Neural cell (in vitro differentiated cells): ENCODE measurements at regions not wholly inside any gene's neighbourhood (a gene's known extent, or its start where the extent isn't known, plus 50 kb on each side); places are given as distances from the start of the nearest gene placed in this dataset.

Experiments used
- H2AFZ ChIP-seq: fragments of 200-600, 300-800 bp; sonication (generic), shearing (Covaris generic); 2 replicates; pipeline ENCODE4 v1.6.0; 2014; ENCODE audit warnings: low read depth, mild to moderate bottlenecking, antibody characterized with exemption, low read length, moderate library complexity
- H3F3A ChIP-seq: fragments of 200-600 bp; shearing (Covaris generic); 2 replicates; pipeline ENCODE4 v1.6.1; 2016; ENCODE audit warnings: mild to moderate bottlenecking, moderate library complexity, mixed read lengths, antibody characterized with exemption, low read length; ENCODE audit not compliant: insufficient read depth, poor library complexity, severe bottlenecking
- H3K27ac ChIP-seq: fragments of 200-600, 300-800 bp; sonication (generic), shearing (Covaris generic); 2 replicates; pipeline ENCODE4 v1.5.1; 2014; ENCODE audit warnings: mild to moderate bottlenecking, low read length, moderate library complexity
- H3K27me3 ChIP-seq: fragments of 300-800, 200-600 bp; sonication (generic), shearing (Covaris generic); 2 replicates; pipeline ENCODE4 v1.6.0; 2014; ENCODE audit warnings: mild to moderate bottlenecking, low read depth, low read length, moderate library complexity; ENCODE audit not compliant: insufficient read depth
- H3K36me3 ChIP-seq: fragments of 300-800, 200-600 bp; sonication (generic), shearing (Covaris generic); 2 replicates; pipeline ENCODE4 v1.5.1; 2014; ENCODE audit warnings: mild to moderate bottlenecking, antibody characterized with exemption, low read length, moderate library complexity; ENCODE audit not compliant: insufficient read depth
- H3K4me2 ChIP-seq: fragments of 300-800, 200-600 bp; sonication (generic), shearing (Covaris generic); 2 replicates; pipeline ENCODE4 v1.6.0; 2014; ENCODE audit warnings: mild to moderate bottlenecking, low read length
- H3K4me3 ChIP-seq: fragments of 300-800, 200-600 bp; sonication (generic), shearing (Covaris generic); 2 replicates; pipeline ENCODE4 v1.5.1; 2014; ENCODE audit warnings: mild to moderate bottlenecking, low read length, moderate library complexity
- H3K79me2 ChIP-seq: fragments of 200-600 bp; shearing (Covaris generic); replicated peaks from 2 replicates; pipeline ENCODE4 v1.6.0; 2014; ENCODE audit warnings: mild to moderate bottlenecking, low read length, moderate library complexity; ENCODE audit not compliant: insufficient read depth
- H3K9ac ChIP-seq: fragments of 300-800, 200-600 bp; sonication (generic), shearing (Covaris generic); 2 replicates; pipeline ENCODE4 v1.6.1; 2016; ENCODE audit warnings: mild to moderate bottlenecking, low read length, mixed read lengths
- H3K9me2 ChIP-seq: fragments of 200-600 bp; shearing (Covaris generic); 2 replicates; pipeline ENCODE4 v1.6.1; 2016; ENCODE audit warnings: mild to moderate bottlenecking, low read length, mixed read lengths; ENCODE audit not compliant: insufficient read depth
- H3K9me3 ChIP-seq: fragments of 200-600, 300-800 bp; sonication (generic), shearing (Covaris generic); 2 replicates; pipeline ENCODE4 v1.6.1; 2016; ENCODE audit warnings: mild to moderate bottlenecking, mixed run types, low read length, moderate library complexity, mixed read lengths
- H4K20me1 ChIP-seq: fragments of 200-600 bp; shearing (Covaris generic); 2 replicates; pipeline ENCODE4 v1.6.1; 2016; ENCODE audit warnings: mild to moderate bottlenecking, mixed run types; ENCODE audit not compliant: insufficient read depth
- CTCF ChIP-seq: fragments of 450-650 bp; IDR thresholded peaks from 2 replicates; pipeline ENCODE4 v1.5.1; 2014; ENCODE audit warnings: antibody characterized with exemption, mild to moderate bottlenecking, moderate library complexity; ENCODE audit not compliant: poor library complexity, severe bottlenecking
- EP300 ChIP-seq: fragments of 450-650 bp; conservative IDR thresholded peaks from 2 replicates; pipeline ENCODE4 v1.6.1; 2014; ENCODE audit warnings: antibody characterized with exemption, mild to moderate bottlenecking, moderate library complexity; ENCODE audit not compliant: poor library complexity, severe bottlenecking
- EZH2 ChIP-seq: fragments of 200-600, 300-800 bp; shearing (Covaris generic), sonication (generic); IDR thresholded peaks from 2 replicates; pipeline ENCODE4 v1.6.1; 2014; ENCODE audit warnings: antibody characterized with exemption, low read length, borderline replicate concordance, mild to moderate bottlenecking; ENCODE audit not compliant: insufficient read depth, poor library complexity, severe bottlenecking
- MXI1 ChIP-seq: fragments of 450-650 bp; conservative IDR thresholded peaks from 2 replicates; pipeline ENCODE4 v1.6.1; 2014; ENCODE audit warnings: antibody characterized with exemption, mild to moderate bottlenecking; ENCODE audit not compliant: poor library complexity, severe bottlenecking
- POLR2AphosphoS5 ChIP-seq: IDR thresholded peaks from 2 replicates; pipeline ENCODE4 v1.6.1; 2012
- RAD21 ChIP-seq: fragments of 450-650 bp; conservative IDR thresholded peaks from 2 replicates; pipeline ENCODE4 v1.6.1; 2014; ENCODE audit warnings: antibody characterized with exemption, mild to moderate bottlenecking, moderate library complexity
- REST ChIP-seq: IDR thresholded peaks from 2 replicates; pipeline ENCODE4 v1.6.1; 2012; ENCODE audit warnings: borderline replicate concordance
- SMC3 ChIP-seq: fragments of 450-650 bp; conservative IDR thresholded peaks from 2 replicates; pipeline ENCODE4 v1.6.1; 2014; ENCODE audit warnings: antibody characterized with exemption, mild to moderate bottlenecking, moderate library complexity; ENCODE audit not compliant: poor library complexity
- TAF1 ChIP-seq: IDR thresholded peaks from 2 replicates; pipeline ENCODE4 v1.6.1; 2012; ENCODE audit warnings: low read depth

- H3K9ac ChIP-seq: no peak overlapping the region
- no peak overlapping the region for H2AFZ ChIP-seq
- no peaks in the 10 kb centered on the region for H3K79me2 ChIP-seq
- no peaks in the 10 kb centered on the region for H3K9me2 ChIP-seq
- no peaks in the 10 kb centered on the region for H3F3A ChIP-seq
- H3K9me3 ChIP-seq: no peaks in the 10 kb centered on the region
- H3K4me3 ChIP-seq: no peak overlapping the region
- H3K27ac ChIP-seq: no peak overlapping the region
- no peaks in the 10 kb centered on the region for H4K20me1 ChIP-seq
- no peak overlapping the region for H3K4me2 ChIP-seq
- H3K36me3 ChIP-seq: no peaks in the 10 kb centered on the region
- H3K27me3 ChIP-seq: no peaks in the 10 kb centered on the region
- no peak for TF ChIP-seq EZH2
- TF ChIP-seq CTCF: no peak
- no peak for TF ChIP-seq RAD21
- no peak for TF ChIP-seq MXI1
- TF ChIP-seq TAF1: no peak
- TF ChIP-seq POLR2AphosphoS5: no peak
- TF ChIP-seq EP300: no peak
- TF ChIP-seq SMC3: no peak
- TF ChIP-seq REST: no peak
Measured at GRCh38 chr1:55522982-55523381, 307.8 kb upstream of the USP24 start.

- no peaks in the 10 kb centered on the region for H3K36me3 ChIP-seq
- H3K4me3 ChIP-seq: no peak overlapping the region
- H3K9me3 ChIP-seq: no peaks in the 10 kb centered on the region
- H3K79me2 ChIP-seq: no peaks in the 10 kb centered on the region
- no peak for TF ChIP-seq EP300
- H3K9ac ChIP-seq: no peak overlapping the region
- H3K4me2 ChIP-seq: no peak overlapping the region
- H3K9me2 ChIP-seq: no peaks in the 10 kb centered on the region
- H3K27ac ChIP-seq: no peak overlapping the region
- no peaks in the 10 kb centered on the region for H4K20me1 ChIP-seq
- H2AFZ ChIP-seq: no peak overlapping the region
- no peaks in the 10 kb centered on the region for H3F3A ChIP-seq
- no peaks in the 10 kb centered on the region for H3K27me3 ChIP-seq
Measured at GRCh38 chr1:55522353-55522903, 307.3 kb upstream of the USP24 start.

GRCh38 chr1:55520861-55521260 lies 305.7 kb upstream of the USP24 start:
- H3K27ac ChIP-seq: no peak overlapping the region

More at GRCh38 chr1:55520861-55521260, 305.7 kb upstream of the USP24 start:
- H3K9me3 ChIP-seq: no peaks in the 10 kb centered on the region
- H2AFZ ChIP-seq: no peak overlapping the region
- H4K20me1 ChIP-seq: no peaks in the 10 kb centered on the region
- H3K27me3 ChIP-seq: no peaks in the 10 kb centered on the region
- H3K79me2 ChIP-seq: no peaks in the 10 kb centered on the region
- TF ChIP-seq MXI1: no peak
- TF ChIP-seq EZH2: no peak
- no peak for TF ChIP-seq TAF1
- no peak for TF ChIP-seq EP300
- TF ChIP-seq CTCF: no peak
- no peak for TF ChIP-seq REST
- TF ChIP-seq SMC3: no peak
- no peak for TF ChIP-seq POLR2AphosphoS5
- no peak for TF ChIP-seq RAD21
- no peaks in the 10 kb centered on the region for H3K36me3 ChIP-seq
- no peak overlapping the region for H3K4me3 ChIP-seq
- H3K4me2 ChIP-seq: no peak overlapping the region
- H3K9ac ChIP-seq: no peak overlapping the region
- H3K9me2 ChIP-seq: no peaks in the 10 kb centered on the region
- H3F3A ChIP-seq: no peaks in the 10 kb centered on the region
